ENCODE measurements at regions not wholly inside any gene's neighbourhood (a gene's known extent, or its start where the extent isn't known, plus 50 kb on each side); places are given as distances from the start of the nearest gene placed in this dataset. TPM values are rescaled to one million over a fixed set of nuclear protein-coding genes. Genes with fewer than 3 reads are reported as not detected.

GRCh38 chr12:25903603-25904245 is 54.8 kb upstream of the RASSF8 start:
- Mint-ChIP-seq H3K4me1 (ENCODE audit: low read depth) (no peaks in the 10 kb centered on the region), H3K27ac (no peak overlapping the region), H3K4me3 (ENCODE audit: low read depth) (no peak overlapping the region), H3K36me3 (ENCODE audit: insufficient read depth) (no peaks in the 10 kb centered on the region), H3K27me3 (peaks cover 7% of the 10 kb centered on the region), H3K9me3 (ENCODE audit: low read depth) (no peaks in the 10 kb centered on the region)
- no peak for TF ChIP-seq CTCF (IDR thresholded peaks at IDR 0.05; ENCODE audit: unreplicated experiment)
- no peak for DNase-seq (ENCODE audit: low spot score, unreplicated experiment)

- DNase-seq (ENCODE audit: low spot score, unreplicated experiment): no peak
- Mint-ChIP-seq H3K4me3 (ENCODE audit: low read depth) (no peak overlapping the region), H3K27me3 (peaks cover 7% of the 10 kb centered on the region), H3K27ac (no peak overlapping the region), H3K9me3 (ENCODE audit: low read depth) (no peaks in the 10 kb centered on the region), H3K36me3 (ENCODE audit: insufficient read depth) (no peaks in the 10 kb centered on the region), H3K4me1 (ENCODE audit: low read depth) (no peaks in the 10 kb centered on the region)
- no peak for TF ChIP-seq CTCF (IDR thresholded peaks at IDR 0.05; ENCODE audit: unreplicated experiment)
Observed at GRCh38 chr12:25904442-25904841, 54.0 kb upstream of the RASSF8 start.

- TF ChIP-seq CTCF (IDR thresholded peaks at IDR 0.05; ENCODE audit: unreplicated experiment): no peak
- Mint-ChIP-seq H3K9me3 (ENCODE audit: low read depth) (peaks cover 3% of the 10 kb centered on the region), H3K27me3 (peaks cover 7% of the 10 kb centered on the region), H3K27ac (no peak overlapping the region), H3K4me1 (ENCODE audit: low read depth) (peaks cover 7% of the 10 kb centered on the region), H3K36me3 (ENCODE audit: insufficient read depth) (no peaks in the 10 kb centered on the region), H3K4me3 (ENCODE audit: low read depth) (no peak overlapping the region)
- DNase-seq (ENCODE audit: low spot score, unreplicated experiment): no peak
Observed at GRCh38 chr12:25906651-25907340, 51.7 kb upstream of the RASSF8 start.

Small RNA genes in the stretch of these regions (microRNA-seq; reads per million reads assigned to microRNA genes)
- gene MIR4302 (ENCODE audit: borderline number of aligned reads, unreplicated experiment): not detected

Data from progenitor cell of endocrine pancreas (in vitro differentiated cells).